ENCODE measurements at regions not wholly inside any gene's neighbourhood (a gene's known extent, or its start where the extent isn't known, plus 50 kb on each side); places are given as distances from the start of the nearest gene placed in this dataset.

- TF ChIP-seq CTCF (IDR thresholded peaks at IDR 0.05 in 2 of 3, conservative IDR thresholded peaks at IDR 0.05 in 1 of 3; ENCODE audit: borderline replicate concordance in 1 of 3, insufficient read depth in 1 of 3, low read depth in 2 of 3, low read length in 2 of 3) (no peak), POLR2AphosphoS5 (IDR thresholded peaks at IDR 0.05; ENCODE audit: low read depth, low read length) (no peak), POLR2A (IDR thresholded peaks at IDR 0.05; ENCODE audit: borderline replicate concordance, extremely low read depth, insufficient read depth, insufficient read length) (no peak), TCF7L2 (IDR thresholded peaks at IDR 0.05; ENCODE audit: borderline replicate concordance, extremely low read depth, insufficient read depth, insufficient read length) (no peak), SRF (IDR thresholded peaks at IDR 0.05; ENCODE audit: low read depth) (no peak), JUND (IDR thresholded peaks at IDR 0.05) (no peak)
- TF ChIP-seq, protein P1, sequence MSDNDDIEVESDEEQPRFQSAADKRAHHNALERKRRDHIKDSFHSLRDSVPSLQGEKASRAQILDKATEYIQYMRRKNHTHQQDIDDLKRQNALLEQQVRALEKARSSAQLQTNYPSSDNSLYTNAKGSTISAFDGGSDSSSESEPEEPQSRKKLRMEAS (IDR thresholded peaks at IDR 0.05): no peak
- TF ChIP-seq, protein P2, sequence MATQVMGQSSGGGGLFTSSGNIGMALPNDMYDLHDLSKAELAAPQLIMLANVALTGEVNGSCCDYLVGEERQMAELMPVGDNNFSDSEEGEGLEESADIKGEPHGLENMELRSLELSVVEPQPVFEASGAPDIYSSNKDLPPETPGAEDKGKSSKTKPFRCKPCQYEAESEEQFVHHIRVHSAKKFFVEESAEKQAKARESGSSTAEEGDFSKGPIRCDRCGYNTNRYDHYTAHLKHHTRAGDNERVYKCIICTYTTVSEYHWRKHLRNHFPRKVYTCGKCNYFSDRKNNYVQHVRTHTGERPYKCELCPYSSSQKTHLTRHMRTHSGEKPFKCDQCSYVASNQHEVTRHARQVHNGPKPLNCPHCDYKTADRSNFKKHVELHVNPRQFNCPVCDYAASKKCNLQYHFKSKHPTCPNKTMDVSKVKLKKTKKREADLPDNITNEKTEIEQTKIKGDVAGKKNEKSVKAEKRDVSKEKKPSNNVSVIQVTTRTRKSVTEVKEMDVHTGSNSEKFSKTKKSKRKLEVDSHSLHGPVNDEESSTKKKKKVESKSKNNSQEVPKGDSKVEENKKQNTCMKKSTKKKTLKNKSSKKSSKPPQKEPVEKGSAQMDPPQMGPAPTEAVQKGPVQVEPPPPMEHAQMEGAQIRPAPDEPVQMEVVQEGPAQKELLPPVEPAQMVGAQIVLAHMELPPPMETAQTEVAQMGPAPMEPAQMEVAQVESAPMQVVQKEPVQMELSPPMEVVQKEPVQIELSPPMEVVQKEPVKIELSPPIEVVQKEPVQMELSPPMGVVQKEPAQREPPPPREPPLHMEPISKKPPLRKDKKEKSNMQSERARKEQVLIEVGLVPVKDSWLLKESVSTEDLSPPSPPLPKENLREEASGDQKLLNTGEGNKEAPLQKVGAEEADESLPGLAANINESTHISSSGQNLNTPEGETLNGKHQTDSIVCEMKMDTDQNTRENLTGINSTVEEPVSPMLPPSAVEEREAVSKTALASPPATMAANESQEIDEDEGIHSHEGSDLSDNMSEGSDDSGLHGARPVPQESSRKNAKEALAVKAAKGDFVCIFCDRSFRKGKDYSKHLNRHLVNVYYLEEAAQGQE (IDR thresholded peaks at IDR 0.05; ENCODE audit: low read depth): no peak
Measured at GRCh38 chr21:22691658-22692057, 1693.4 kb downstream of the NCAM2 start.

Data from HCT116 (cell line).